Globus pallidus (tissue), 1 donor: ENCODE measurements at regions not wholly inside any gene's neighbourhood (a gene's known extent, or its start where the extent isn't known, plus 50 kb on each side); places are given as distances from the start of the nearest gene placed in this dataset.
A peak's percentile ranks its signal among the peaks of the same experiment; 100 is the strongest.

Experiments
- DNase-seq: peaks from one replicate; pipeline ENCODE4 v3.0.0-alpha.2; 2015; ENCODE audit warnings: low spot score

DNA sequence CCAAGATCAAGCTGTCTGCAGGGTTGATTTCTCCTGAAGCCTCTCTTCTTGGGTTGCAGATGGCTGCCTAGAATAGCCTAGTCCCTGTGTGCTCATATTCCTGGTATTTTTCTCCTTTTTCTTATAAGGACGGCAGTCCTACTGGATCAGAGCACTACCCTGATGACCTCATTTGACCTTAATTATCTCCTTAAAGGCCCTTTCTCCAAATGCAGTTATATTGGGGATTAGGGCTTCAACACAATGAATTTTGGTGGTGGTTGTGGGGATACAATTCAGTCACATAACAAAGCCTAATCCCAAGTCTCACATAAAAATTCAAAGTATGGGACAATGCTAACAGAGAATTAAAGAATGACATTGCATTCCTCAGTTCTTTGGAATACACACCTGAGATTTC is 238.8 kb upstream of the SALL1 start:
- no peak for DNase-seq

DNA sequence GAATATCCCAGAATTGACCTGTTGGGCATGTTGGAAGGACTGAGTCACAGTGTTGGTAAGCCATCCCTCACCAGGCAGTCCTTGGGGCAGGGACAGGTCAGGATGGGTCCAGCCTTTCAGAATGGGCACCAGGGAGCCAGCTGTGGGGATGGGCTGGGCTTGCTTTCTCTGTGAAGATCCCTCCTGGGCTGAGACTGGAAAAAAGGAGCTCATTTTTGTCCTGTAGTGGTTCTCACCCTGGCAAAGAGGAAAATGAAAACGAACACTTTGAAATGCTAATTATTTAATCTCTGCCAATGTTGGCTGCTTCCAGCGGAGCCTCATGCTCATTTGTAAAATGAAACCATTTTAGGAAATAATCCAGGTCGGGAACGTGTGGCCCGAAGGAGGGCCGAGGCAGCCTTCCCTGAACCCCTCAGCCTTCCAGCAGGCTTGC is 237.5 kb upstream of the SALL1 start:
- DNase-seq = peak; percentile 30

DNA sequence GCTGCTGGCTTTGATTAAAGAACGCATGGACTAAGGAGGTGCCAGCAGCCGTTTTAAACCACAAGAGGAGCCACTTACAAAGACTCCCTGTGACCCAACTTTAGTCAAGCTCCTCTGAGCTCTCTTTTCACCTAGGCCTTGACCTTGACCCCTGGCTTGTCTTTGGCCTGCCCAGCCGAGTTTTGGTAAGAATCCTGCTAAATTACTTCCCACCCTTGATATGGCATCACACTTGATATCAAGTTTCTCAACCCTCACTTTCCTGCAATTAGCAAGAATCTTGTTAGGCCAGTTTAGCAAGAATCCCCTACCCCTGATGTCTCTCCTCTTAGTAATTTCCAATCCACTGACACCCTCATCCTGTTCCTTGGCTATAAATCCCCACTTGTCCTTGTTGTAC is 232.8 kb upstream of the SALL1 start:
- no peak for DNase-seq

DNA sequence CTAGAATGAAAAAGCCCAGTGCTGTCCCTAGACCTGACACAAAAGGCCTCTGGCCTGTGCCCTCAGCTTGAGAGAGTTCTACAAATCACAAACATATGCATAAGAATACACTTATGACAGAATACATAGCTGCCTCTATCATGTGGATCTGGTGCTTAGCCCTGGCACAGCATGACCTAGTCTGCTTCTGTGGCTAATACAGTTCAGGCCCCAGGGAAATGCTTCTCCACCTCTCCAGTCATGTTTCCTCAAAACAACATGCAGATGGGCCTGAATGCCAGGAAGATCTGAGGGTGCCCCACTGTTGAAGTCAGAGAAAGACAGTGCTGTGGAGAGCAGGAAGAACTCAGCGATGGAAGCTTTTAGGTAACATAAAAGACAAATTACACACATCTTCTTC is 231.9 kb upstream of the SALL1 start:
- DNase-seq = no peak

DNA sequence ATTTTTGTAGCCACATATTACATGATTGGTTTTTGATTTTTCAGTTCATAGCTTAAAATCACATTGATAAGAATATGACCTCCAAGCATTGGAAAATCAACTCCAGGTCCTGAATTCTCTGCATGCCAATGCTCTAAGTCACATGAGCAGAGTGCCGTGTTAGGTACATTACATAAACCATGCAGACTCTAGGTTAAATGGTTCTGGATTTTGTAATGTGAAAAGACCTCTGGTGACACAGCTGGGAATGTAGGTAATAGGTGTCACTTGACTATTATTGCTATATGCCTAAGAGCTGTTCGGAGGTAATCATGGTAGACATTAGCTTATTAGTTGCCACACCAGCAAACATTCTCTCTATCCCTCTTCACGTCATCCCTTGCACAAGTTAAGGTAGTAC is 231.1 kb upstream of the SALL1 start:
- DNase-seq = no peak

DNA sequence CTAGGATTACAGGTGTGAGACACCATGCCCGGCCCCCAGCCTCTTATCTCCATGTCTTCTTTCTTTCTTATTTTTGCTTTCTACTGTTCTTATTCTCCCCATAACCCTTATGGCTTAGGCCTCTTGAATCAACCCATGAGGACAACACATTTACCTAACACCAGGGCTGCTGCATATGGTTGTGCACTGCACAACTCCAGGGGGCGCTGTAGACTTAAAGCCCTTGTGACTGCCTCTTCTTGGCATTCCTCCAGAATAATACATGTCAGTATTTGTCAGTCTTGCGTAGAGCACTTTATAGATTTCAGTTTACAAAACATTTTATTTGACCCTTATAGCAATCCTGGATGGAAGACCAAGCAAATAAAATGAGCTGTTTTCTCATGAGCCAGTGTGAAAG is 225.0 kb upstream of the SALL1 start:
- DNase-seq = no peak

DNA sequence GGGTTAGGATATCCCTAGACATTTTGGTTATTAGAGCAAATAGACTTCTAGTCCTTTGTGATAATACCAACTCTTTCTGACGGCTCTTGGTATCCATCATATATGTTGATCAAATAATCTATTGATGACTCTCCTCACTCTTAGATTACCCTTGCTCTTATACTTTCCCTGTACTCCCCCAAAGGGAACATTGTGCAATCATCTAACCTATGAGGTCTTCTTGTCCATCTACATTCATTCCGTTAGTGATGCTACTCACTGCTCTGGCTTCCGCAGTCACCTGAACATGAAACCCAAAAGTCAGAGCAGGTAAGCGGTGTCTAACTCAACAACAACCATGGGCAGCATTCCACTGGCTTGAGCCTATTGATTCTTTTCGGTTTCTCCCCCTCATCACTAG is 223.7 kb upstream of the SALL1 start:
- no peak for DNase-seq

DNA sequence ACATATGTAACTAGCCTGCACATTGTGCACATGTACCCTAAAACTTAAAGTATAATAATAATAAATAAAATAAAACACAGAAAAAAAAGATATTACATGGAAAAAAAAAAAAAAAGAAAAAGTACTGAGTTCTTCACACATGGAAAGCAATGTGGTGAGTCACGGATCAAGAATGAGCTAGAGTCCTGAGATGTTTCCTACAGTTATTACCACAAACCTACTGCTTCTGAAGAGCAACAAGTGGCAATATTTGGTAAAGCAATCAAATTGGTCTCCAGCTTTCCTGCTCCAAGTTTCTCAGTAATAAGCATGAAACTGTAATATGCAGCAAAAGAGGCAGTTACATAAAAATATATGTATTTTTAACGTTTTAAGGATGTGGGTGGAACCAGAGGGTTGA is 223.3 kb upstream of the SALL1 start:
- DNase-seq = no peak

DNA sequence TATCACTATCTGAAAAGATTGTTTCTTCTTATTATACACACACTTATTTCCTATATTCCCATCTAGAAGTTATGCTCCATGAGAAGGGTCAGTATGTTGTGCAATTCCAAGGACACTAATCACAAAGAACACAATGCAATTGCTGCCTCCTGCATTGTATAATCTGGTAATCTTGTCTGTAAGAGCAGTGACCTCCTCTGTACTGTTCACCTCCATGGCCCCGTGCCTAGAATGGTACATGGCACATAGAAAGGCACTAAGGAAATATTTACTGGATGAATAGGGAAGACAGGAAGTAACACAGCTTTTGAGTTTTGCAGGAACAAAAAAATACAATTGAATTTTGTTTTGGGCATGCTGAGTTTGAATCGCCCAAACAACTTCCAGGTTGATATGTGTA is 214.6 kb upstream of the SALL1 start:
- DNase-seq = no peak

DNA sequence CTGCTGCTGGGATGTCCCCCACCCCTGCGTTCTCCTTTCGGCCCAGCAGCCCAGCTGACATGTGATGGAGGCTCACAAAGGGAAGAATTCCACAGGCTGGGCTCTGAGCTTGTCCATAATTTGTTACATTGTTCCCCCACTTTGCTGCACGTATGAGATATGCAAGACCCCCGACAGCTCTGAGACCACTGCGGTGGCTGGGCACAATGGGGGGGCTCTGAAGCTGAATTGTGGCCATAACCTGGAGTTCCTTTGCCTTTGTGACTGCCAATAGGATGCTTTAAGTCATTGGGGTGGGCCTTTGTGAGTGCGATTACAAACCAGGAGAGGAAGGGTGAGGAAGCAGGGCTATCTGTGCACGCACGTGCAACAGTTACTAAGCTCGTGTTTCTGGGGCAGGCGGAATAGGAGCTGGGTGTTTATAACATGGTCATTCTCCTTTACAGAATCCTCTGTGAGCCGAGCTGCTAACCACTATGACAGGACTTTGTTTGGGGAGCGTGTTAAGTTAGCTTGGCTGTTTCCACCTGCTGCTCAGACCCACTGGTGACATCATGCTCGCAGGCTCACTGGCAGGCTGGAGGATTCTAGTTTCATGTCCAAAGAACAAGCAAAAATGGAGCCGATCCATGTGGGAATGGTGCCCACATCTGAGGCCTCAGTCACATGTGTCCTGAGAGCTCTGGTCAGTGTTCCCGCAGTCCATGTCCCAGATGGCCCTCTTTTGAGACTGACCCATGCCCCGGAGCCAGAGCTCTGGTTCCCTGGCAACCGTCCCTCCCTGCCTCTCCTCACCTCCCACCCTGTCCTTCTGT is 208.3 kb upstream of the SALL1 start:
- peak; percentile 86 for DNase-seq

DNA sequence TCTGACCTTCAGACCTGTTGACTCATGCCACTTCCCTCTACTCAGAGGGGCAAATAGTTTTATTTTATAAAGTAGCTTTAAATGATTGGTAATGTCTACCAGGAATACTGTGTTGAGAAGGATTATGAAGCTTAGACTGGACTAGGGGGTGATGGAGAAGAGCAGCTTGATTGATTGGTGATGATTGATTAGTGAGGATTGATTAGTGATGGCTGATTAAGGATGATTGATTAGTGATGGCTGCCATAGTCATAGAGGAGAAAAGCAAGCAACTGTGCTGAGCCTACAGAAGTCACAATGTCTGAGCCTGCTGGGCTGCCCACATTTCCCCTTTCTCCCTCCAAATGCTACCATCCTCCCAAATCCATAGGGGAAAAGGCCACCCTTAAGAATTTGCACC is 206.8 kb upstream of the SALL1 start:
- DNase-seq = no peak

DNA sequence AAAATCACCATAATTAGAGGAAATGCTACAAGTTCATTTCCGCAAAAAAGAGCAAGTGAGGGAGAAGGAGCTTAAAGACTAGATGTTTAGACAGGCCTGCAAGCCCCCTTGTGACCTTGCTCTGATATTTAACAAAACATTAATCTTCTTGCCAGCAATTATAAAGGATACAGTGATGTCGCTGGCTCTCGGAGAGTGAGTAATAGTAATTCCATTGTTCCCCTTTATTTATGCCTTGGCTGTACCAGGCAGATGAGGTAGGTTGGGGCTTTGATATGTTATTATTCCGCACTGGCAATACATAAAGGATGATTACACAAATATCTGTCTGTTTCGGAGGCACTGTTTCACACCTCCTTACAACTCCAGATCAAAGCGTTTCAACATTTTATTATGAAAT is 204.8 kb upstream of the SALL1 start:
- DNase-seq = peak; percentile 54

DNA sequence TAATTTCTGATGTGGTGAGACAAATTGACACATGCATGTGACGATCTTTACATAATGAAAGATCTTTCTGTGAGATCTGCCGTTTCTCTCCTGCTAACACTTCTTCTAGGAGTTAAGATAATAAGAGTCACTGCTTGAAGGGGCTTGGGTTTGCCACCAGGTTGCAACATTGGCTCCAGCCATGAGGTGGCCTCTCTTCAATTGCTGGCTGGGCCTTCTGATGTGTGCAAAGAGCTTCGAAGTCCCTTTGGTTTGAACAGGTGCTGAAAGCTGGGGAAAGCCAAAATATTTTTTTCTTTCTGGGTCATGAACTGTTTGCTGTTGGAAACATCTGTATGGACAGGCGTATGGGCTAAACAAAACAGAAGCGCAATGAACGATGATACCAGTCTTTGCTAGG is 204.1 kb upstream of the SALL1 start:
- no peak for DNase-seq

DNA sequence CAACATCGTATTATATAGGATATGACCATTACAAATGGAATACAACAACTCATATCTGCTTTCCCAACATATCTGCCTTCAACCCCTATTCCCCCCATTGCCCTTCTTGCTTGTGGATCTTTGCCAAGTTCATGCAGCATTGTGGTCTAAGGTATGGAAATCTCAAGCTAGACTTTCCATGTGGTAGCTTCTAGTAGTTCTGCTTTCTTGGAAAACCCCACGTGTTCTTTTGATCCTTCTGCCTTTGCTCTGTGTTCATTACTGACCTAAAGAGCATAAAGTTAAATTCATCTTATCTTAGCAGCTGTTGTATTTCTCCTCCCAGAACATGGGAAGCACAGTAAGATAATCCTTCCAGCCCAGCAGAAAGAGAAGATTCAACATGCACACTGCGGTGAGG is 202.0 kb upstream of the SALL1 start:
- DNase-seq = no peak

DNA sequence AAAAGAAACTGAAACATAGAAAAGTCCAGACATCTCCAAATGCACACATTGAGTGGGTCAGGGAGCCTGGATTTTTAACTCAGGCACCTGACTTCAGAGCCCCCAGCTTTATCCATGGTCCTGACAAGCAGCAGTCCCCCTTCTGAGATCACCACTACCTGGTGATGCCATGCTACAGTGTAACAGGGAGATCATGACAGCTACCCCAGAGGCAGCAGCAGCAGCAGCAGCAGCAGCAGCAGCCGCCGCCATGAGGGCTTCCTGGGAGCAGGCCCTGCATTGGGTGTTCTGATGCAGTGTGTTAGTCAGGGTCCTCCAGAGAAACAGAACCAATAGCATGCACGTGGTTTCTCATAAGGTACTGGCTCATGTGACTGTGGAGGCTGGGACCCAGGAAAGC is 198.6 kb upstream of the SALL1 start:
- DNase-seq = no peak

DNA sequence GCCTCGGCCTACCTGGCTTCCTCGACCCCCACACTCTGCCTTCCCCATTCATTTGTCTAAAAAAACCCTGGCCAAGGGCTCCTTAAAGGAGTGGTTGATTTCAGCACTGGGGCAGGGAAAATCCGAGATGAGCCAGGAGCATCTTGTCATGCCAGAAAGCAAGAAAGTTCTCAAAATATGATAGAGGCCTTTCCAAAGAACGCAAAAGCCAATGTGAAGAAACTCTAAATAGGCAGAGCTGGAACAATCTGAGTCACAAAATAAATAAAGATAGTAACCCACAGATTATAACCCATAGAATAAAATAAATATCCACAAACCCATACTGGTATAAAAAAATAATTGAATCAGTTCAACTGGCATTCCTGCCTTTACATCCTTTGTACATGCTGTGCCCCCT is 192.3 kb upstream of the SALL1 start:
- DNase-seq = no peak

DNA sequence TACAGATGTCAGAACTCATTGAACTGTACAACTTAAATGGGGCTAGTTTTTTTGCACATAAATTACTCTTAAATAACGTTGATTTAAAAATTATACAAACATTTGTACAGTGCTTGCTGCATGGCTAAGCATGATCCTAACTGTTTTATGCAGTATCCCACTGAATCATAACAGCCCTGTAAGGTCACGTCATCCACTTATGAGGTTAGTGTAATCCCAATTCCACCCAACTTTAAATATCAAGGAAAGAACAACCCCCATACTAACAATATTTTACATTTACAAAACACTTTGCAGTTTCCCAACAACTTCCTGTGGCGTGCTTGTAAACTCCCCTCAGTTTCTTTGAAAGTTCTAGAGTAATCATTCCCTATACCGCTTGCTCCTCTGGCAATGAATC is 190.1 kb upstream of the SALL1 start:
- DNase-seq = no peak

DNA sequence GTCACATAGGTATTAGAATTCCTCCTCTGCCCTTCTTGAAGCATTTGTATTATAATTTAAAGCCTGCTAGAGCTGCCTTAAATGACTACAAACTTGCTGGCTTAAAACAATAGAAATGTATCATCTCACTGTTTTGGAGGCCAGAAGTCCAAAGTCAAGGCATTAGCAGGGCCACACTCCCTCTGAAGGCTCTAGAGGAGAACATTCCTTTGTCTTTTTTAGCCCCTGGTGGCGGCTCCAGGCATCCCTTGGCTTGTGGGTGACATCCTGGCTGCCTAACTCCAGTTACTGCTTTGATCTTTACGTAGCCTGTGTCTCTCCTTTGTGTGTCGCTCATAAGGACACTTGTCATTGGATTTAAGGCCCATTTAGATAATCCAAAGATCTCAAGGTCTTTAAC is 186.6 kb upstream of the SALL1 start:
- DNase-seq = no peak

DNA sequence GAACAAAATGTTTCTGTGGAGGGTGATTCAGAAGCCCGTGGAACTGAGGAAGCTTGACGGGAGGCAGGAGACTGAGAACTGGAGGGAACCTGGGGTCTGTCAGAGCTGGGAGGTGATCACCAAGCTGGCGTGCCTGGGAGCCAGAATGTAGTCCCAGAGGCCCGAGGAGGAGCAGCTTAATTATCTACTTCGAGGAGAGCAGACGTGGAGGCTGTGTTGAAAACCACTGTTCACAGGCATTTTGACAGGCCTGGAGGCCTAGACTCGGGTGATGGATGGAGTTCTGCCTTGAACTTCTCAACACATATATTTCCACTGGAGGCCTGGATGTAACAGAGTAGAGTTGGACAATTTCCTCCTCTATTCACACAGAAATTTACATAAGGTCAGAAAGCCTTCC is 177.7 kb upstream of the SALL1 start:
- DNase-seq = no peak

DNA sequence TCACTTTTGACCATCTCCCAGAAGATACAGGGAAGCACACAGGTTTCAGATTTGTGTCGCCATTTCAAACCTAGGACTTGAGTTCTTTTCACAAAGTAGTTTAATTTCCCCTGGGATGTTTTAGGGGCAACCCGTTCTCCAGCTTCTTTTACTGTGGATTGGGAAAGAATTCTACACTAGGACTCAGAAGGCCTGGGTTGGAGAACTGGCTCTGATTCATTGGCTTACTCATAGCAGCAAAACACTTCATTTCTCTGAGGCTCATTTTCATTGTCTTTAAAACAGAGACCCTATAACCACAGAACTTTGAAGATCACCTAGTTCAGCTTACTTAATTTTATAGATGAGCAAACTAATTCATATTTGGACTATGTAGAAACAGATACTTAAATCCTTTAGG is 175.9 kb upstream of the SALL1 start:
- no peak for DNase-seq

DNA sequence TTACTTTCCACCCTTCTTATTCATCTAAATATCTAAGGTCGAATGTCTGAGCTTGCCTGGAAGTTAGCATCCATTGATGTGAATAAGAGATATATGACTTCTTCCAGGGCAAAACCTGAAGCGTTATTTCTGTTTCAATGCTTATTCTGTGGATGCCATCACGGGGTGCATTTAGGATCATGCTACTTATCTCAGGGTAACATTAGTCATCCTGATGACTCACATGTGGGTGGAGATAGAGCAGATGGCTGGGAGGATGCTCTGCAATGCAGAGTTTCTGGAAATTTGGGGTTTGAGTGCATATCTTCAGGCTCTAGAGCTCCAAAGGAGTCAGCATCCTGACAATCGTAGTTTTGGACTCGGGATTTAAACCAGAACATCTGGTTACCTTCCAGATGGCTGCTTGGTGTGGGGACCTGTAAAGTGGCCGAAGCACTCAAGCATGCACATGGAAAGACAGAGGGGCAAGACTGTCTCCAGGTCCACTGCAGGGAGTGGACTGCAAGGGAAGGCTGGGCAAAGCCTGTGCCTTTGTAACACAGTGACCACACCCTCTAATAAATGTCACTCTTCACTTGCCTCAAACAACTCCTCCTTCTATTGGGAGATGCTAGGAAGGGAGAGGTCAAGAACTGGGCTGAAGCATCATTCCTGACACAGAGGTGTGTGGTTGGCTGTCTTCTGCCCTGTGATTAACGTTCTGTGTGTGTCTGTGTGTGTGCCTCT is 175.2 kb upstream of the SALL1 start:
- DNase-seq = no peak

DNA sequence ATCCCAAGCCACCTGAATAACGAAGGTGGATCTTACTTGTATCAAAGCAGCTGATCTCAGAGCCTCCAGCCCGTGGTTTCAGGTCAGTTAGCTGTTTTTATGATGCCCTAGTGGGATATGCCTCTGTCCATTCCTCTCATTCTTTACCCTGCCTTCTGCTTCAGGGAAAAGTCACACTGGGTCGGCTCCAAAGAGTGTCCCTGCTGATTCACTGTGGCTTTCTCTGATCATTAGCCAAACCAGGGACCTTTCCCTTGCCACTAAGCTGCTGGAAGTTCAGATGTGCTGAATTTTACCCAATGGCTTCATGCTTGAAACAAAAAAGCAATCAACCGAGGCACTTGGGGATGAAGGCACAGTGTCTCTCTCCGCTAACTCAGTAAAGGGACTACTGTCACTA is 170.2 kb upstream of the SALL1 start:
- DNase-seq = no peak

DNA sequence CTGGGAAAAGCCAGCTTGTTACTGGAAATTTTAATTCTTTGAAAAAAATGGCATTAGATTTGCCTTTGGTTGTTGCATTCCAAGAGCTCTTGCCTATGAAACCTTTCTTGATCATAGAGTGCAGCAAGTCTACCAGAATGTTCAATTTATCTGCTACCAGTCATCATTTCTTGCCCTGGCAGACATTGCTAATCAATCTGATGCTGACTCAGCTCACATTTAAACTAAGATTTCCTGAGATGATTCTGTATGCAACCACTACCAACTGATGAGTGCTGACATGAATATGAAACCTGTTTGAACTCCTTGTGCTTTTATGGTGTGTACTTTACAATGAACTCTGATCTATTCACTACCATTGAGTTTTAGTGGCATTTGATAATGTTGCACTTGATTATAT is 166.5 kb upstream of the SALL1 start:
- DNase-seq = no peak

DNA sequence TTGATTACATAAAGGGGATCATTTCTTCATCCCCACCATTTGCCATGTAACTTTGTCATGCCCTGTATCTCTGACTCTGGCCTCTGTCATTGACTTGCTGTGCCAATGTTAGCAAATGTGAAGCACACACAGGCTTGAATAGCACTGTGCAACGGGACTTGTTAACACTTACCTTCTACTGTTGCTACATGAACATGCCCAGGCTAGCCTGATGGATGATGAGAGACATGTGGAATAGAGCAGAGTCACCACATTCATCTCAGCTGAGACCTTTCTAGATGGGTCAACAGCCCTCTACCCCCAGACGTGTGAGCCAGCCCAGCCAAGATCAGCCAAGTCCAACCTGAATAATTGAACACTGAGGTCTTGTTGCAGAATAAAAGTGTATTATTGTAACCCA is 162.1 kb upstream of the SALL1 start:
- no peak for DNase-seq
